ENCODE measurements at regions not wholly inside any gene's neighbourhood (a gene's known extent, or its start where the extent isn't known, plus 50 kb on each side); places are given as distances from the start of the nearest gene placed in this dataset.

DNA sequence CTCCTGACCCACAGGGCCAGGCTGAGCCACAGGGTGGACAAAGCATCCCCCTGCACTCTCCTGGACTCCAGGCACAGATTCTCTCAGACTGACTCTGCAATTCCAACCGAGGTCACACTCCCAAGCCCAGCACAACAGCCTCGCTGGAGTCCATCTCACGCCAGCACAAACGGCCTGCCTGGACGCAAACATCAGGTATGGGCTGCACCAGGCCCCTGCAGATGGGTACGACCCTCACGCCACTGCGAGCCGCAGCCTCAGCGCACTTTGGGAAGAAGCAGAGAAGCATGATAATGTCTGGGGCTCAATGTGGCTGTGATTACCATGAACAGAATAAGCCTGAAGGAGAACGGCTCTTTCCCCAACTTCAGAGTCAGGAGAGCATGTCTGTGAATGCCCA is 66.4 kb upstream of the CFAP46 start:
- Histone ChIP-seq H3K27ac (ENCODE audit: low read depth in 1 of 2, low read length in 2 of 2) (peak overlapping the region in 1 of 2 donors; percentile 10), H3K9me3 (ENCODE audit: control insufficient read depth in 4 of 4, low read length in 3 of 4) (no peaks in the 10 kb centered on the region), H3K4me3 (ENCODE audit: low read depth in 1 of 3, low read length in 3 of 3) (no peak overlapping the region), H3K9ac (ENCODE audit: low read depth in 1 of 2, low read length in 2 of 2) (no peak overlapping the region), H3K36me3 (ENCODE audit: control insufficient read depth in 4 of 4, insufficient read depth in 3 of 4, low read depth in 1 of 4, low read length in 3 of 4) (no peaks in the 10 kb centered on the region), H3K27me3 (ENCODE audit: control insufficient read depth in 4 of 4, insufficient read depth in 4 of 4, low read length in 3 of 4) (no peaks in the 10 kb centered on the region), H3K4me1 (ENCODE audit: control insufficient read depth in 4 of 4, insufficient read depth in 4 of 4, low read length in 3 of 4) (peaks cover 0 to 3% (median 0%) of the 10 kb centered on the region in 4 donors)
- 78% methylated on average over 11 of the region's 11 CpGs for WGBS
- DNase-seq (ENCODE audit: low spot score), result no peak
- TF ChIP-seq, protein P1, sequence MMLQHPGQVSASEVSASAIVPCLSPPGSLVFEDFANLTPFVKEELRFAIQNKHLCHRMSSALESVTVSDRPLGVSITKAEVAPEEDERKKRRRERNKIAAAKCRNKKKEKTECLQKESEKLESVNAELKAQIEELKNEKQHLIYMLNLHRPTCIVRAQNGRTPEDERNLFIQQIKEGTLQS (IDR thresholded peaks at IDR 0.05), result no peak
- TF ChIP-seq FOXA2 (IDR thresholded peaks at IDR 0.05), result no peak
- TF ChIP-seq RXRA (IDR thresholded peaks at IDR 0.05), result no peak
- TF ChIP-seq, protein P2, sequence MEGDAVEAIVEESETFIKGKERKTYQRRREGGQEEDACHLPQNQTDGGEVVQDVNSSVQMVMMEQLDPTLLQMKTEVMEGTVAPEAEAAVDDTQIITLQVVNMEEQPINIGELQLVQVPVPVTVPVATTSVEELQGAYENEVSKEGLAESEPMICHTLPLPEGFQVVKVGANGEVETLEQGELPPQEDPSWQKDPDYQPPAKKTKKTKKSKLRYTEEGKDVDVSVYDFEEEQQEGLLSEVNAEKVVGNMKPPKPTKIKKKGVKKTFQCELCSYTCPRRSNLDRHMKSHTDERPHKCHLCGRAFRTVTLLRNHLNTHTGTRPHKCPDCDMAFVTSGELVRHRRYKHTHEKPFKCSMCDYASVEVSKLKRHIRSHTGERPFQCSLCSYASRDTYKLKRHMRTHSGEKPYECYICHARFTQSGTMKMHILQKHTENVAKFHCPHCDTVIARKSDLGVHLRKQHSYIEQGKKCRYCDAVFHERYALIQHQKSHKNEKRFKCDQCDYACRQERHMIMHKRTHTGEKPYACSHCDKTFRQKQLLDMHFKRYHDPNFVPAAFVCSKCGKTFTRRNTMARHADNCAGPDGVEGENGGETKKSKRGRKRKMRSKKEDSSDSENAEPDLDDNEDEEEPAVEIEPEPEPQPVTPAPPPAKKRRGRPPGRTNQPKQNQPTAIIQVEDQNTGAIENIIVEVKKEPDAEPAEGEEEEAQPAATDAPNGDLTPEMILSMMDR (IDR thresholded peaks at IDR 0.05; ENCODE audit: low read depth, low read length, missing input control), result no peak
- TF ChIP-seq, protein P3, sequence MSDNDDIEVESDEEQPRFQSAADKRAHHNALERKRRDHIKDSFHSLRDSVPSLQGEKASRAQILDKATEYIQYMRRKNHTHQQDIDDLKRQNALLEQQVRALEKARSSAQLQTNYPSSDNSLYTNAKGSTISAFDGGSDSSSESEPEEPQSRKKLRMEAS (IDR thresholded peaks at IDR 0.05), result no peak

DNA sequence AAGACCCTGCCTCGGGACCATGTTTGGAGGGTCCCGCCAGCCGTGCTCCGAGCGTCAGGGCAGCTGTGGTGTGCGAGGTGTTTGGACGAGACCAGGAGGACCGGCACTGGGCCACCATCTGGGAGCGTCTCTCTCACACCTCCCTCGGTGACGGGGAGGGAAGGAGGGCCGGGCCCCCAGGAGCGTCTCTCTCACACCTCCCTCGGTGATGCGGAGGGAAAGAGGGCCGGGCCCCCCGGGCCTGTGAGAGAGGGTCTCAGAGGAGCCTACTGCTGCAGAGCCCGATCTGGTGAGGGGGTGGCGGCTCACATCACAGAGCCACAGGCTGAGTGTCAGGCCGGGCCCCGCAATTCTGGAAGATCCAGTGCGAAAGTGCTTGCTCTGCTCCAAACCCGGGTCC is 65.8 kb upstream of the CFAP46 start:
- TF ChIP-seq, protein P4, sequence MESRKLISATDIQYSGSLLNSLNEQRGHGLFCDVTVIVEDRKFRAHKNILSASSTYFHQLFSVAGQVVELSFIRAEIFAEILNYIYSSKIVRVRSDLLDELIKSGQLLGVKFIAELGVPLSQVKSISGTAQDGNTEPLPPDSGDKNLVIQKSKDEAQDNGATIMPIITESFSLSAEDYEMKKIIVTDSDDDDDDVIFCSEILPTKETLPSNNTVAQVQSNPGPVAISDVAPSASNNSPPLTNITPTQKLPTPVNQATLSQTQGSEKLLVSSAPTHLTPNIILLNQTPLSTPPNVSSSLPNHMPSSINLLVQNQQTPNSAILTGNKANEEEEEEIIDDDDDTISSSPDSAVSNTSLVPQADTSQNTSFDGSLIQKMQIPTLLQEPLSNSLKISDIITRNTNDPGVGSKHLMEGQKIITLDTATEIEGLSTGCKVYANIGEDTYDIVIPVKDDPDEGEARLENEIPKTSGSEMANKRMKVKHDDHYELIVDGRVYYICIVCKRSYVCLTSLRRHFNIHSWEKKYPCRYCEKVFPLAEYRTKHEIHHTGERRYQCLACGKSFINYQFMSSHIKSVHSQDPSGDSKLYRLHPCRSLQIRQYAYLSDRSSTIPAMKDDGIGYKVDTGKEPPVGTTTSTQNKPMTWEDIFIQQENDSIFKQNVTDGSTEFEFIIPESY (IDR thresholded peaks at IDR 0.05), result no peak
- no peak for TF ChIP-seq RAD21 (IDR thresholded peaks at IDR 0.05)
- TF ChIP-seq, protein P2 (IDR thresholded peaks at IDR 0.05; ENCODE audit: low read depth, low read length, missing input control), result no peak
- Histone ChIP-seq H3K9ac (ENCODE audit: low read depth in 1 of 2, low read length in 2 of 2) (no peak overlapping the region), H3K27me3 (ENCODE audit: control insufficient read depth in 4 of 4, insufficient read depth in 4 of 4, low read length in 3 of 4) (no peaks in the 10 kb centered on the region), H3K9me3 (ENCODE audit: control insufficient read depth in 4 of 4, low read length in 3 of 4) (no peaks in the 10 kb centered on the region), H3K36me3 (ENCODE audit: control insufficient read depth in 4 of 4, insufficient read depth in 3 of 4, low read depth in 1 of 4, low read length in 3 of 4) (no peaks in the 10 kb centered on the region), H3K4me1 (ENCODE audit: control insufficient read depth in 4 of 4, insufficient read depth in 4 of 4, low read length in 3 of 4) (peaks cover 0 to 3% (median 0%) of the 10 kb centered on the region in 4 donors), H3K27ac (ENCODE audit: low read depth in 1 of 2, low read length in 2 of 2) (no peak overlapping the region), H3K4me3 (ENCODE audit: low read depth in 1 of 3, low read length in 3 of 3) (no peak overlapping the region)
- 79% methylated on average over 23 of the region's 23 CpGs for WGBS
- DNase-seq (ENCODE audit: low spot score), result no peak

DNA sequence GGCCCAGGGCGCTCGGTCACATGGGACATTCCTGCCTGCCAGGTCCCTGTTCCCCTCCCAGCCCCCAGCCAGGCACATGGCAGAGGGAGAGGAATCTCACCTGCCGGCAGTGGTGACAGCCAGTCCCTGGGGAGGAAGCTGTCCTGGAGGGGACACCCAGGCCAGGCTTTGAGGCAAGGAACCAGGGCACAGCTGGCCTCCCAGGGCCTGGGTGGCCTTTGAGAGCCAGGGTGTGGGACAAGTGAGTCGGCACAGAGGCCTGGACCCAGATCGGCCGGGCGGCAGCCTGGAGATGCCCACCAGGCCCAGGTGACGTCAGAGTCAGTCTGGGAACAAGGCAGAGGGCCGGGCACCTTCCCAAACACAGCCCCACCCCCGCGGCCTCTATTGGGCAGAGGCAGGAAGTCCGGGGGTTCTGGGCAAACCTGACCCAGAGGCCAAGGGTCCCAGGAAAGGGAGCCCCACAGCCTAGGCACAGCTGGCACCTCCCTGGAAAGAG is 65.0 kb upstream of the CFAP46 start:
- peaks cover 0 to 3% (median 0%) of the 10 kb centered on the region in 4 donors for H3K4me1 ChIP-seq (ENCODE audit: control insufficient read depth in 4 of 4, insufficient read depth in 4 of 4, low read length in 3 of 4)
- H3K27me3 ChIP-seq (ENCODE audit: control insufficient read depth in 4 of 4, insufficient read depth in 4 of 4, low read length in 3 of 4), result no peaks in the 10 kb centered on the region
- H3K9ac ChIP-seq (ENCODE audit: low read depth in 1 of 2, low read length in 2 of 2), result no peak overlapping the region
- no peaks in the 10 kb centered on the region for H3K36me3 ChIP-seq (ENCODE audit: control insufficient read depth in 4 of 4, insufficient read depth in 3 of 4, low read depth in 1 of 4, low read length in 3 of 4)
- no peak for DNase-seq (ENCODE audit: low spot score)
- TF ChIP-seq FOXA1 (IDR thresholded peaks at IDR 0.05) (no peak), GABPA (IDR thresholded peaks at IDR 0.05 in 1 of 2, conservative IDR thresholded peaks at IDR 0.05 in 1 of 2) (no peak), SP1 (IDR thresholded peaks at IDR 0.05) (no peak), NR2F2 (IDR thresholded peaks at IDR 0.05) (no peak), HNF4G (IDR thresholded peaks at IDR 0.05) (no peak), FOXA2 (IDR thresholded peaks at IDR 0.05) (no peak)
- H3K9me3 ChIP-seq (ENCODE audit: control insufficient read depth in 4 of 4, low read length in 3 of 4), result no peaks in the 10 kb centered on the region
- WGBS, result 81% methylated on average over 12 of the region's 12 CpGs
- H3K4me3 ChIP-seq (ENCODE audit: low read depth in 1 of 3, low read length in 3 of 3), result no peak overlapping the region
- H3K27ac ChIP-seq (ENCODE audit: low read depth in 1 of 2, low read length in 2 of 2), result no peak overlapping the region
